NCI-H1105 (cell line): ENCODE measurements at regions not wholly inside any gene's neighbourhood (a gene's known extent, or its start where the extent isn't known, plus 50 kb on each side); places are given as distances from the start of the nearest gene placed in this dataset.
A peak's percentile ranks its signal among the peaks of the same experiment; 100 is the strongest.

Experiments used
- DNase-seq: peaks from one replicate; lab custom pipeline; 2025; lab: John Stamatoyannopoulos, UW

- no peak for DNase-seq
Observed at GRCh38 chr14:54174457-54174856, 217.8 kb upstream of the BMP4 start.

DNA sequence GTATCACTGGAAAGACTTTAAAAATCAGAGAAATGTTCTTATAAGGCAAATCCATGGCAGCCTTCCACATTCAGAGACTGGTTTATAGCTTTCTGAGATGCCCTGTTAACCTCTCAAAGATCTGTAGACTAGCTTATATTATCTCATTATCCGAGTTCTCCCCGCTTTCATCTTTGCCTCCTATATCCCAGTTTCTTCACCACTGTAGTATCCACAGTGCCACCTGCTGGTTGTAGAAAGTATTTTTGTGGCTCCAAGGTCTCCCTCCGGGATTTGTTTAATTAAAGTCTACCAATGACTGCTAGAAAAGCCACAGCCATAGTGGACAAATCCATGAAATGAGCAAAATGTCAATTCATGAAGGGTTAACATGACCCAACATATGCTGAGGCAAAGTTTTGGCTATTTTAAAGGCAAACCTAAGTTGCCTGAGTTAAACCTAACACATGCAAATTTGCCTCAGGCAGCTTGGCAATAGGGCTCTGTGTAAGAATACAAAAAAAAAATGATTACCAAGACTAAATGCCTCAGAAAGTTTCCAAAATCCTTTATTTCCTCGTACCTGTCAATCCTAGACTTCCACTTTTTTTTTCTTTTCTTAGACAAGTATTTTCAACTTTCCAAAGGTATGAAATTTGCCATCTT is 218.8 kb upstream of the BMP4 start:
- peak; percentile 69 for DNase-seq

- DNase-seq: no peak
Observed at GRCh38 chr14:54177019-54177418, 219.8 kb upstream of the CDKN3 start.

DNA sequence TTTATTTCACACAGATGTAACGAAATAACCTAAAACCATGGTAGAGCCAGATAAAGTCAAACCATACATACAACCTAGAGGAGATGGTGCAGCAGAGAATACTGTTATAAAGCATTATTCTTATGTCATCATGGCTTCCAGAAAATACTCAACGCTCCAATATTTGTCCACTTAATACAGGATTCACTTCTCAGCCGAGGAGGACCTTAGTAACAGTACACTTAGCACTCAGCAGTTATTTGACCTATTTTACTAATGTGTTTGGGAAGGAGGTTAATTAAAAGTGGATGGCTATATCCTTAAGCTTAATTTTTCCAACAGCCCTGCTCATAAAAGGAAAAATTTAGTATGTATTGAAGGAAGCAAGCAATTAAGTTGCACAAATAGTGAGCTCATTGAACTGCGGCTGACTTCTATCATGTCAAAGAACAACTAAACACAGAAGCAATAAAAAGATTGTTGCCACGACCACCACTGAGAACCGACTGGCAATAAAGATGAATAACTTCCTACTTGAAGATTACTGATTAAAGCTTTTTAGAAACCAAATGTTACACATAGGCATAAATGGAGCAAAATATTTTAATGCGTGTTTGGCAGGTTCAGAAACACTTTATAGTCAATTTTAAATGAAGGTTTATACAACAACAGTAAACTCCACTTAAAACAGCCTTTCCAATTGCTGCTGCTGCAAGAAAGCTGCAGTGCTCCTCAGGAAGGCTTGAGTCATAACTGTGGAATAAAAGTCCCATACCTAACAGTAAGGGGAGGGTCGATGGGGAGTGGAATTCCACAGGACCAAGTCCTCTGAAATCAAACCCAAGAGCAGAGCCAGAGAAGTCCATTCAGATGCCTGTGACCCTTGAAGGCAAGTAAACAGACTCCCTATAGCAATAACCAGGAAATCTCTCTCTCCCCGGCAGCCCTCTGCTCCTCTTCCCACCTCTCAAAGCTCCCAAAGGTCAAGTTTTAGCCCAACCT is 218.9 kb upstream of the CDKN3 start:
- peak; percentile 4 for DNase-seq

DNA sequence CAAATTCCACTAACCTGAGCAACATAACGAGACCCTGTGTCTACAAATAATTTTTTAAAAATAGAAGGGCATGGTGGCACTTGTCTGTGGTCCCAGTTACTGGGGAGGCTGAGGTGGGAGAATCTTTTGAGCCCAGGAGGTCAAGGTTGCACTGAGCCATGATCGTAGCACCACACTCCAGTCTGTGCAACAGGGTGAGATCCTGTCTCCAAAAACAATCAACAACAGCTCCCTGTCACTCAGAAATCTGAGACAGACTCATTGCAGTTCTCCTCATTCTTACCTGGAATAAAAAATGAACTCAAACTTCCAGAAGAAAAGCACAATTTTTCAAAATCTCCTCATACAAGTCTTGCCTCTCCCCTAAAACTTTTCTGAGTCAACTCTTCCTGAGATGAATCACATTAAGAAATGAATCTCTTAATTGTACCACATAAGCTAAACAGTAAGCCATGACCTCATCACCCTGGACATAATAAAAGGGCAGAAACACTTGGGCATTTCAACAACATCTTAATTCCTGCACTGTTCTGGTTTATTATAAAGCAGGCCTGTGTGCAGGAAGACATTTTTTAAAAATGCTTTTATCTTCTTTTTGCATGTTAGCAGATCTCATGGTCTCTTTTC is 214.3 kb upstream of the CDKN3 start:
- DNase-seq: no peak

DNA sequence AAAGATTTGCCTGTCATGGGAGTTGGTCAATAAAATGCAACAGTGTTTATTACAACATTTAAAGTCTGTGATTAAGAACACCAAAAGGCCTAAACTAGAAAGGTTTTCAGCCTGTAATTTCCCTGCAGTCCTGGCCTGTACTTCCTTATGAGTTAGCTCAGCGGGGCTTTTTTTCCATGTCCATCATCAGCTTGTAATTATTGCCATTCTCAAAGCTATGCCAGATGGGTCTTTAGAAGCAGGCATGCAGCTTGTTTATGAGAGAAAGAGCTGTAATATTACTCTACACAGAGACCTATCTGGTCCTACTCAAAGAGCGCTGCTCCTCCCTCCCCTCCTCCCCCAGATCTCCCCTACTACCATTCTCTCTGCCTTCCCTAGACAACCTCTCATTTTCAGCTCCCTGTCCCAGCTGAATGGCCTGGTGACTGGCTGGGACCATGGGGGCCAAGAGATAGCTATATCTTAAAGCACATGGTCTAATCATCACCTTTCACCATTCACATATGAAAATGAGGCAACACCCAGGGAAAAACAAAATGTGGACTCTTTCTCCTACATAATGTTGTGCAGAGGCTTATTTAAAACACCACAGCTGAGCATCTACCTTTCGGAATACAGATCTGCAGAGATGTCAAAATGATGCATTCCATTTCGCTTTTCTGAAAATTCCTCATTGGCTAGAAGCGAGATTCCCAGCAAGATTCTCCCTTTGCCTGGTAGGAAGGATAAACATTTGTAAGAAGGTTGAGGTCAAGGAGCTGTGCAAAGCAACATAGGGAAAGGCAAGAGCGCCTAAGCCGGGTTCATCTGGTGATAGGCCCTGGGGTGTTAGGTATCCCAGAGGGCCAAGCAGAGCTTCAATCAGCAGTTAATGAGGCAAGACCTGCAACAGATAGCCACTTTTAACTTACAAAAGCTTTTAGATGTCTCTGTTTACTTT is 209.7 kb upstream of the CDKN3 start:
- DNase-seq: no peak

DNA sequence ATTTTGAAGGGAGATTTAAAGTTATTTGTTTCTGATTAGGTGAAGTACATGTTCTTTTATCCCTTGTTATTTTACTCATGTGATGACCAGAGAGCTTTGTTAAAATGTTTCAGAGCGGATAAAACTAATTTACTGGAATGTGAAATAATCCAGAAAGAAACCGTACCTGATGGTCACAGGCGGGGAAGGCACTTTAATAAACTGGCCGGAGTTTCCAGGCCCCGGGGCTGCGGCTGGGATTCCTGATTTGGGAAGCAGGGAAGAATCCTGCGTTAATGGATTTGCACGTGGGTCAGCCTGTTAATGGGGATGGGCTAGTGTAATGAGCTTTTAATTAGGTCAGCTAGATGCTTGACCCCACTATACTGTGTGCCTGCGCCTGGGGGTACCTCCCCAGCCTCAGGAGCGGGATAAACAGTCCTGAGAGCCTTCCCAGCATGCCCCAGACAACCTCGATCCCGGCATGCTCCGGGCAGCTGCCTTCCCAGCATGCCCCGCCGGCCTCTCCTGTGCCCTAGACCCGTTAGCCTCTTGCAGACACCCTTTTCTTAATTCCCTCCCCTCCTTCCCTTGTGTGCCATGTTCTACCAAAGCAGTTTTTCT is 208.6 kb upstream of the CDKN3 start:
- no peak for DNase-seq

- DNase-seq: no peak
Observed at GRCh38 chr14:54189333-54189732, 207.5 kb upstream of the CDKN3 start.

- no peak for DNase-seq
Observed at GRCh38 chr14:54189748-54190354, 207.0 kb upstream of the CDKN3 start.

DNA sequence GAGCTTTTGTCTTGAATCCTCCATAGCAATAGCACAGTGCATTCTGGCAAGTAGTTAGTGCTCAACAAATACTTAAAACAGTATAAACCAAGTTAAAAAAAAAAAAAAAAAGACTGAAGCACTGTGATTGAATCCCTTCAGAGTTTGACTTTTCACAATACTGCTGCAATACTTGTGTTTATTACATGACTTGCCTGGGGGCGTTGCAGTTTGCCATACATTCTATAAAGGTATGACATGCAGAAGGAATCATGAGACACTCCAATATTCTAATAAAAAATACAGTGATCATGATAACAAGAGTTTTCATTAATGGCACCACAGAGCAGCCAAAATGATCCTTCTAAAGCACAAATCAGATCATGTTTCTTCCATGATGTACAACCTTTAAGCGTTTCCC is 205.0 kb upstream of the CDKN3 start:
- no peak for DNase-seq

DNA sequence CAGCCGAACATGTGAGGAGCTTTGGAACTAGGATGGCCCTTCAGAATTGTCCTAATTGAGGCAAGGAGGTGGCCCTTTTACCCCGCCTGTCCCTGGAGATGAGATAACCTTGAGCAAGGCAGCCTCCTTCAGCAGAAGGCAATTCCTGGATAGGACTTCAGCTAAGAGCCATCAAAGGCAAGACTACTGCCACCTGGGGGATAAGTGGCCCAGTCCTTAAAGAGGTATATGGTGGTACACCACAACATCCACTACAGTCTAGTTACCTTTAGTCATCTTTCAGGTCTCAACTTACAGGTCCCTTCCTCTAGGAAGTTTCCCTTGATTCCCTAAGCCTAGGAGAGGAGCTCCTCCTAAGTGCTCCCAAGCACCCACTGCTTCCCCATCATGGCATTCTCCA is 204.2 kb upstream of the CDKN3 start:
- no peak for DNase-seq

GRCh38 chr14:54193871-54194270 is 202.9 kb upstream of the CDKN3 start:
- no peak for DNase-seq

DNA sequence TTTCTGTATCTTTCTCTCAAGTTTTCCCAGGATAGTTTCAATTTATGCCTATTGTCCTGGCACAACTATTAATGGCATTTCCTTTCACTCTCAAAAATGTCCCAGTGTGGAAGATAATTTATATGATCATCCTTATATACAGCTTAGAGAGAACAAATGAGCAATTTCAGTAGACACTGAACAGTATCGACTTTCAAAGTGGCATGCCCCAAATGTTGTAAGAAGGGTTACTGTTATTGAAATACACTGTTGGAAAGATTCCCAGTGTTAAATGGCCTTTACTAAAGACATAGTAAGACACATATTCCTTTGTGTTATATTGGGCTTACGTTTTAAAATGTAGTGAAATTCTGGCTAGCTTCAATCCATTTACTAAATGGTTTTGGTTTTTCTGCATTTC is 202.3 kb upstream of the CDKN3 start:
- DNase-seq: no peak

- DNase-seq: no peak
Observed at GRCh38 chr14:54197369-54197768, 199.4 kb upstream of the CDKN3 start.

DNA sequence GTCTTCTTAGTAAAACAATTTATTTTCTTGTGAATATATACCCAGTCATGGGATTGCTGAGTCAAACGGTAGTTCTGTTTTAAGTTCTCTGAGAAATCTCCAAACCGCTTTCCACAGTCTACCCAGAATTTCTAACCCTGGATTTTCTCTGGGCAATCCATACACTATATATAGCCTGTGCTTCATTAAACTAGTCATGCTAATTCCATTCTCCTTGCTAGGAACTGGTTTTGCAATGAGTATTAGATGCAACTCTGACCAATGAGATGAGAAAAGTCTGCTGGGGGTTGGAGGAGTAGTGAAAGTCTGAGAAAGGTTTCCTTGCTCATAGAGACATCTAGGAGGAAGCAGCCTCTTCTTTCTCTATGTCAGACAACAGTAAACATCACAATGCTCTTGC is 196.1 kb upstream of the CDKN3 start:
- DNase-seq: no peak

GRCh38 chr14:54202288-54202687 is 194.5 kb upstream of the CDKN3 start:
- DNase-seq: no peak

DNA sequence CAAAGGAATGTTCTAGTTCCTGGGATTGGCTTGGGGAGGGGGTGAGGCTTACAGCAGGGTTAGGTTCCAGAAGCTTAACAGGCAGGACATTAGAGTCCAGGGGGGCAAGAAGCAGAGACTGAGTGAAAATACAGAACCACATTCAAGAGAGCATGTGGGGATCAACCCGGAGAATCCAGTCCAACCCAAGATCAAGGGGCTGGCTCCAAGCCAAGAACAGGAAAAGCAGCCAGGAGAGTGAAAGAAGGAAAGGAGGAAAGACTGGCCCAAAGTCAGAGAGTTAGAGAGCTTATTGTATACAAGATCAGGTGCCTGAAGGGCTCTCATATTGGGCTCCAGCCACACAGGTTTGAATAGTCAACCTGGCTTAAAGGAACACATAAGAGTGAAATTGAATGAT is 190.3 kb upstream of the CDKN3 start:
- no peak for DNase-seq

DNA sequence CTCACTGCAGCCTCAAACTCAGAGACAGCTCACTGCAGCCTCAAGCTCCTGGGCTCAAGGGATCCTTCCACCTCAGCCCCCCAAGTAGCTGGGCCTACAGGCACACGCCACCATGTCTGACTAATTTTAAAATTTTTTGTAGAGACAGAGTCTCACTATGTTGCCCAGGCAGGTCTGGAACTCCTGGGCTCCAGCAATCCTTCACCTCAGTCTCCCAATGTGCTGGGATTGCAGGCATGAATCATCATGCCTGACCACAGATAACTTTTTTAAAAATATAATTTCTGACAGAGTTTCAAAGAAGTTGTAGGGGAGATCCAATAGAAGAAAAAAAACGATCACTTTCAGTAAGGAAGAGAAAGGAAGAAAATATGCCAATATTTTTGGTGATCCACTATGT is 189.7 kb upstream of the CDKN3 start:
- DNase-seq: no peak

DNA sequence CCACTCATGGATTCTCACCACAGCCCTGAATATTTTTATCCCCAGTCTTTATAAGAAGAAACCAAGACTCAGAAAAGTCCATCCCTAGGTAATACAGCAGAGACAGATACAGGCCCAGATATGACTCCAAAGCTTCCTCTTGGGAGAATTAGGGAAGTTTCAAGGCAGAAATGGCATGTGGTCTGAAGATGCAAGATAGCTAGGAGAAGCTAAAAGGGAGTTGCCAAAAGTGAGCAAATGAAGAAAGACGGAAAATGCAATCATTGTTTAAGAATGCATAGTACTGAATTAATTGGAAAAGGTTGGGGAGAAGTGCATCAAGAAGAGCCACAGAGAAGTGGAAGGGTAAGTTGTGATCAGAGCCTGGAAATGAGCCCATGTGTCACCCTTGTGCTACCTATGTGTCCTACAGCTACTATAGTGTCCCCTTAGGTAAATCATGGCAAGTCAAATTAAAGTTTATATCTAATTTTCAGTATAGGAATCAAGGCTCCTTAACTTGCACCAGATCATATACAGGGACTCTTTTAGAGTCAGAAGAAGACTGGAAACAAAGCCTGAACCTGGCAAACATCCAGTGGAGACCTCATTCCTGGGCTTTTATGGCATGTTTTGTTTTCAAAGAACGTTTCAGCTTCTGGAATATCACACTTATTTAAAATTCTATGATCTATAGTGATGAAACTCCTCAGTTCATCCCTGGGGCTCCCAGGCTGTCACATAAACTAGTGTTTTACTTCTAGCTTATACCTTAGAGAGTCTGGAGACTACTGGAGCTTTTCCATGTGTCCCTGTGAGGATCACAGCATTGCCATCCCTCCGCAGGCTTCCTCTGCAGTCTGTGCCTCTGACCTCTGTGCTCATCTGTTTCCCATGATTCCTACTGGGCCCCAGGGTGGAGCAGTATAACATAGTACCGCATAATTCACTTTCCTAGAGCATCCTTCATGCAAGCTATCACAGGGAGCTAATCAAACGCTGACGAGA is 189.0 kb upstream of the CDKN3 start:
- no peak for DNase-seq

DNA sequence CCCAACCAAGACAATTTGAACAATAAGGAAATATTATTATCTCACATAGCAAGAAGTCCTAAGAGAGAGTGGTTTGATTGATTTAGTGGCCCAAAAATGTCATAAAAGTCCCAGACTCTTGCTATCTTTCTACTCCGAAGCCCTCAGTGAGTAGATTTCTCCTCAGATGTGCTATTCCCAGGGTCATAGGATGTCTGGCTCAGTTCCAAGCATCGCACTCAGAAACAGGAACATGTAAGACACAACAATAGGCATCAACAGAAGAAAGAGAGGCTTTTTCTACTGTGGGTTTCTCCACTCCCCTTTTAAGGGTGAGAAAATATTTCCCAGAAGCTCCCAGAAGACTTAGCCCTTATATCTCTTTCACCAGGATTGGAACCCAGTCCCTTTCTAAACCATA is 188.1 kb upstream of the CDKN3 start:
- DNase-seq: no peak
